ENCODE measurements at regions not wholly inside any gene's neighbourhood (a gene's known extent, or its start where the extent isn't known, plus 50 kb on each side); places are given as distances from the start of the nearest gene placed in this dataset.

GRCh38 chr16:79898703-79899102 lies 298.2 kb upstream of the MAF start:
- POLR2A ChIA-PET = no interaction called here
- Histone ChIP-seq H3K9me3 (replicated peaks; ENCODE audit: control insufficient read depth, insufficient read depth, low read length) (peaks cover 3% of the 10 kb centered on the region), H3K9ac (replicated peaks; ENCODE audit: extremely low read depth, insufficient read depth, low read length) (no peak overlapping the region), H3K4me2 (ENCODE audit: insufficient read depth, low read length) (no peak overlapping the region), H3K27ac (ENCODE audit: insufficient read depth, low read depth, low read length) (no peak overlapping the region), H3K9me1 (replicated peaks; ENCODE audit: control insufficient read depth, extremely low read depth, insufficient read depth, low read length) (no peaks in the 10 kb centered on the region), H3K36me3 (ENCODE audit: control insufficient read depth in 2 of 2, extremely low read depth in 1 of 2, insufficient read depth in 2 of 2, low read length in 2 of 2) (no peaks in the 10 kb centered on the region), H4K20me1 (replicated peaks; ENCODE audit: control insufficient read depth, extremely low read depth, insufficient read depth, low read length) (no peaks in the 10 kb centered on the region), H3K4me1 (ENCODE audit: control insufficient read depth, extremely low read depth, insufficient read depth, low read length) (no peaks in the 10 kb centered on the region), H3K4me3 (replicated peaks in 1 of 3; ENCODE audit: insufficient read depth in 1 of 3, low read depth in 1 of 3, low read length in 3 of 3) (no peak overlapping the region), H3K79me2 (ENCODE audit: control insufficient read depth, insufficient read depth, low read length) (no peaks in the 10 kb centered on the region), H2AFZ (ENCODE audit: low read depth, low read length) (no peak overlapping the region), H3K27me3 (ENCODE audit: control insufficient read depth in 2 of 2, insufficient read depth in 2 of 2, low read length in 2 of 2) (no peaks in the 10 kb centered on the region)
- dilution Hi-C loops (cut with MboI; ENCODE audit: extremely low pct_ligation_motif_present, low sequenced_read_pairs) = no loop called here
- TF ChIP-seq MAX (IDR thresholded peaks at IDR 0.05; ENCODE audit: insufficient read depth, insufficient read length) (no peak), MYC (IDR thresholded peaks at IDR 0.05; ENCODE audit: low read depth, low read length) (no peak), CTCF (IDR thresholded peaks at IDR 0.05; ENCODE audit: extremely low read depth in 1 of 2, insufficient read depth in 1 of 2, low read depth in 1 of 2, low read length in 2 of 2) (no peak), POLR2AphosphoS5 (IDR thresholded peaks at IDR 0.05; ENCODE audit: insufficient read depth, low read depth, low read length) (no peak), FOS (IDR thresholded peaks at IDR 0.05; ENCODE audit: borderline replicate concordance, insufficient read depth, low read length) (no peak), EZH2 (IDR thresholded peaks at IDR 0.05; ENCODE audit: borderline replicate concordance, low read depth, low read length, severe bottlenecking) (no peak), GATA2 (IDR thresholded peaks at IDR 0.05; ENCODE audit: insufficient read depth, insufficient read length, low read depth, low read length) (no peak), POLR2A (IDR thresholded peaks at IDR 0.05; ENCODE audit: low read depth, low read length) (no peak), JUN (IDR thresholded peaks at IDR 0.05; ENCODE audit: borderline replicate concordance, insufficient read depth, insufficient read length, low read depth) (no peak)
- BruUV-seq (replicated peaks) = no TSS peak
- DNase-seq (ENCODE audit: low read depth, low spot score) (no peak), FAIRE-seq (no peak)
- CTCF ChIA-PET = no interaction called here
- intact Hi-C loops (cut with micrococcal nuclease) = no loop called here

Measured in endothelial cell of umbilical vein (primary cell).